Coronary artery (tissue), 2 donors: ENCODE measurements at regions not wholly inside any gene's neighbourhood (a gene's known extent, or its start where the extent isn't known, plus 50 kb on each side); places are given as distances from the start of the nearest gene placed in this dataset.

Experiments
- DNase-seq: peaks from one replicate; pipeline ENCODE4 v3.0.0-alpha.2; 2017; ENCODE audit warnings: low spot score
- H3K27ac ChIP-seq, 2 donors: fragments of 200-600 bp; sonication (generic); one replicate each; pipeline ENCODE4 v1.5.1; 2016 to 2019
- H3K4me3 ChIP-seq: fragments of 200-600 bp; sonication (generic); 2 replicates; pipeline ENCODE4 v1.5.1; 2016; ENCODE audit warnings: mild to moderate bottlenecking, moderate library complexity
- TF ChIP-seq, protein P1 (sequence below): fragments of 200-600 bp; sonication (generic); IDR thresholded peaks from one replicate; pipeline ENCODE4 v1.5.1; 2019; ENCODE audit warnings: antibody characterized with exemption

DNA sequence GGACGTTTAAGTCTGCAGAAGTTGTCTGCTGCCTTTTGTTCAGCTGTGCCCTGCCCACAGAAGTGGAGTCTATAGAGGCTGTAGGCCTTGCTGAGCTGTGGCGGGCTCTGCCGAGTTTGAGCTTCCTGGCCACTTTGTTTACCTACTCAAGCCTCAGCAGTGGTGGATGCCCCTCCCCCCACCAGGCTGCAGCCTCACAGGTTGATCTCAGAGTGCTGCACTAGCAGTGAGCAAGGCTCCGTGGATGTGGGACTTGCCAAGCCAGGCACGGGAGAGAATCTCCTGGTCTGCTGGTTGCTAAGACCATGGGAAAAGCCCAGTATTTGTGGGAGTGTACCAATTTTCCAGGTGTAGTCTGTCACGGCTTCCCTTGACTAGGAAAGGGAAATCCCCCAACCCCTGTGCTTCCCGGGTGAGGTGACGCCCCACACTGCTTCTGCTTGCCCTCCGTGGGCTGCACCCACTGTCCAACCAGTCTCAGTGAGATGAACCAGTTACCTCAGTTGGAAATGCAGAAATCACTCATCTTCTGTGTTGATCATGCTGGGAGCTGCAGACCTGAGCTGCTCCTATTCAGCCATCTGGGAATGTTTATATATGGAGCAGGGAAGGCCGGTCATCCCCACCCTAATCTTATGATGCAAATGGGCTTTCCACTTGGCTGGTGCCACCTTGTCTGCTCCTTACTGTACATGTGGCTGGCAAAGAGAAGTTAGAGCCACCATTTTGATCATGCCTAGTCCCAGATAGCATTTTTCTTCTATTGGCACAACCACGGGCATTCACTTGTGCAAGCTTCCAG, 156.9 kb upstream of the ITGA6 start:
- H3K27ac ChIP-seq = no peak overlapping the region
- TF ChIP-seq, protein P1, sequence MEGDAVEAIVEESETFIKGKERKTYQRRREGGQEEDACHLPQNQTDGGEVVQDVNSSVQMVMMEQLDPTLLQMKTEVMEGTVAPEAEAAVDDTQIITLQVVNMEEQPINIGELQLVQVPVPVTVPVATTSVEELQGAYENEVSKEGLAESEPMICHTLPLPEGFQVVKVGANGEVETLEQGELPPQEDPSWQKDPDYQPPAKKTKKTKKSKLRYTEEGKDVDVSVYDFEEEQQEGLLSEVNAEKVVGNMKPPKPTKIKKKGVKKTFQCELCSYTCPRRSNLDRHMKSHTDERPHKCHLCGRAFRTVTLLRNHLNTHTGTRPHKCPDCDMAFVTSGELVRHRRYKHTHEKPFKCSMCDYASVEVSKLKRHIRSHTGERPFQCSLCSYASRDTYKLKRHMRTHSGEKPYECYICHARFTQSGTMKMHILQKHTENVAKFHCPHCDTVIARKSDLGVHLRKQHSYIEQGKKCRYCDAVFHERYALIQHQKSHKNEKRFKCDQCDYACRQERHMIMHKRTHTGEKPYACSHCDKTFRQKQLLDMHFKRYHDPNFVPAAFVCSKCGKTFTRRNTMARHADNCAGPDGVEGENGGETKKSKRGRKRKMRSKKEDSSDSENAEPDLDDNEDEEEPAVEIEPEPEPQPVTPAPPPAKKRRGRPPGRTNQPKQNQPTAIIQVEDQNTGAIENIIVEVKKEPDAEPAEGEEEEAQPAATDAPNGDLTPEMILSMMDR = no peak
- no peak overlapping the region for H3K4me3 ChIP-seq
- no peak for DNase-seq

DNA sequence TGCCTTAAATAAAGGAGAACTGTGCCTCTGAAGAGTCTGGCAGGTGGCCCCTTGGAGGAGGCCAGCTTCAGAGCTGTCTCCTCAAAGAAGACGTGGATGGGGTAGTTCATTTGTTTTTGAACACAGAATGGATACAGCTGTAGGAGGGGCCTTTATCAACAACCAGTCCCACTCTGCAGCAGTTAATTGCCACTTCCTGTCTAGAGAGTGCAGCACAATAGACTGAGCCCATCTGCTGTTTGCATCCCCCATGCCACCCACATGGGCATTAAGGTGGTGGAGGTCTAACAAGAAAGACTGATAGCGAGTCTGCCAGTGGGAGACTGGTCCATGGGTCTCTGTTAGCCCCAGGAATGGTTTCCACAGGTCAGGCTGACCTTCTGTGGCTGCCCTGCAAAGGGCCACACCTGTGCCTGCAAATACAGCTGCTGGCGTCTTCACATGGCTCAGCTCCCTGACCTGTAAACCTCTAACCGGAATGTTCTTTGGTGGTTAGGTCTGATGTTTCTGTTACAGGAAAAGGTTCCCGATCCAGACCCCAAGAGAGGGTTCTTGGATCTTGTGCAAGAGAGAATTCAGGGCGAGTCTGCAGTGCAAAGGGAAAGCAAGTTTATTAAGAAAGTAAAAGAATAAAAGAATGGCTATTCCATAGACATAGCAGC, 153.3 kb upstream of the ITGA6 start:
- Histone ChIP-seq H3K27ac (no peak overlapping the region), H3K4me3 (no peak overlapping the region)
- TF ChIP-seq, protein P1 = no peak
- no peak for DNase-seq

DNA sequence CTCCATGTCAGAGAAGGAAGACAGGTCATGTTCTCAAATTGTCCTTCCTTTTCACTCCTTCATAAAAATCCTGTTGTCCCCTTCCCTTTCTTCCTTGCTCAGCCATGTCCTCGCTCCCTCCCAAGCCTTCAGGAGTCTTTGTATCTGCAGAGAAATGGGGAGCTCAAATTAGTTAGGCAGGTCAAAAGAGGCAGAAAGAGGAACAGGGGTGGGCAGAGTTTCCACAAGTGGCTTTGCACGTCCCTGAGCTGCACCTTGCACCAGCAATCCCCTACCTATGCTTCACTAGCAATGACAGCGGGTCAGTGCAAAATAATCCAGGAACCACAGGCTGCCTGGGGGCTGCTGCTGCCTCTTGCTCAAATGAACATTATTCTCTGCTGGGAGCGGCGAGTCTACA, 152.1 kb upstream of the ITGA6 start:
- TF ChIP-seq, protein P1 = no peak
- H3K4me3 ChIP-seq = no peak overlapping the region
- no peak for DNase-seq
- H3K27ac ChIP-seq = no peak overlapping the region

DNA sequence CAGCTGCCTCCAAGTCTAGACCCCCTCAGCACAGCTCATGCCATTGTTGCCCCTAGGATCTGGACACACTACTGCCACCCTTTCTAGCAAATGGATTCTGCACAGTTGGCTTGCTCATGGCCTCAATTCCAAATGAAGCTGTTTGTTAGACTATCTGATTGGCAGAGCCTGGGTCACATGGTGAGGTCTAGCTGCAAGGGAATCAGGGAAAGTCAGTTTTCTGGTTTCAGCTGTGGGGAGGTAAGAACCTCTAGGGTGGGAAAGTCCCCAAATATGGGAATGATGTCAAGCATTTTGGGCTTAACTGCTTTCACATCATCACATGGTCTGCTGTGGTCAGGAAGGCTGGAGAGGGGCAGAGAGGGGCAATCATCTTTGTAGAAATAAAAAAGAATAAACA, 150.4 kb upstream of the ITGA6 start:
- no peak for DNase-seq
- Histone ChIP-seq H3K4me3 (no peak overlapping the region), H3K27ac (no peak overlapping the region)
- TF ChIP-seq, protein P1 = no peak

DNA sequence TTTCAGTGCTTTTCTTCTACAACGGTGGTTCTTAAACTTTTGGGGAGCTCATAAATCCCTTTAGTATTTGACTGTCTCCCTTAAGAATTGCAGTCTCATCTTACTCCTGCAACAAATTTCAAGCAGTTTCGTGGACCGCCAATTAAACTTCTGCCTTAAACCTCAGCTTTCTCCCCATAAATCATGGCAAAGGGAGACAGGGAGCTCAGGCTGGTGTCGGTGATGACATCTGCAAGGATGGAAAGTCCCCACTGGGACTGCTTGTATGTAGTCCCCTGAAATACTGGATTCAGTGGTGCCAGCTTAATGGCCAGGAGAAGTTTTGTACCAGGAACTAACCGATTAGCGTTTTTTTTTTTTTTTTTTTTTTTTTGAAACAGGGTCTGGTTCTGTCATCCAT, 148.7 kb upstream of the ITGA6 start:
- DNase-seq = no peak
- no peak overlapping the region for H3K4me3 ChIP-seq
- TF ChIP-seq, protein P1 = no peak
- no peak overlapping the region for H3K27ac ChIP-seq

DNA sequence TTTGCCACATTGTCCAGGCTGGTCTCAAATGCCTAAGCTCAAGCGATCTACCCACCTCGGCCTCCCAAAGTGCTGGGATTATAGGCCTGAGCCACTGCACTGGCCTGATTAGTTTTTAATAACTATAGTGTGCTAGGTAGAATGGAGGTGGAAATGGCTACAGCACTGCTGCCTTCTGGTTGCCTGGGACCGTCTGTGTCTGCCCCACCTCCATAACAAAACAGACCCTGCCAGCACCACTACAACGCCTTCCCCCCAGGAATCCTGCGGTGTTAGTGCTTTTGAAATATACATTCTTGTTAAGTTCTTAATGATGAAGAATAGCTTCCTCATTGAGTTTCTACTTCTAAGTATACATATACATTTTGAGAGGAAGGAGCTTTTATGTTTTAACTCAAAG, 148.2 kb upstream of the ITGA6 start:
- Histone ChIP-seq H3K4me3 (no peak overlapping the region), H3K27ac (no peak overlapping the region)
- TF ChIP-seq, protein P1 = no peak
- DNase-seq = no peak

DNA sequence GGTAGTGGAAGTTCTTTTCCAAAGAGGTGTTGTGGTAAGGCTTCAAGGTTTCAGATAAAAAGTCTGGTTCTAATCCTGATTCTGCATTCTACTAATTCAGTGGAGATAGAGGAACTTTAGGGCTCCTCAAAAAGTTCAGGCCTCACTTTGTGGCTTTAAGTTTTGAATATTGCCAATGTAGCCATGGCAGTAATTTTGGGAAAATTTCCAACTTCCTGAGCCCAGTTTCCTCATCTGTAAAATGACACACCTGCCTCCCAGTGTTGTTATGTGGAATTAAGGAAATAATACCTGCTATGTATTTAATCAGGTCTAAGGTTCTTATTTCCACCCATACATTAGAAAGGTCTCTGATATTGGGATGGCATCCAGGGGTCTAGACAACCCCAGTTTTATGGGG, 147.6 kb upstream of the ITGA6 start:
- TF ChIP-seq, protein P1 = no peak
- no peak for DNase-seq
- Histone ChIP-seq H3K27ac (no peak overlapping the region), H3K4me3 (no peak overlapping the region)
